ENCODE measurements at regions not wholly inside any gene's neighbourhood (a gene's known extent, or its start where the extent isn't known, plus 50 kb on each side); places are given as distances from the start of the nearest gene placed in this dataset.
"Not testable (repeated sequence)": the region's sequence is repeated elsewhere in the genome, so short reads cannot be mapped to it uniquely, and the experiment has no call there.

DNA sequence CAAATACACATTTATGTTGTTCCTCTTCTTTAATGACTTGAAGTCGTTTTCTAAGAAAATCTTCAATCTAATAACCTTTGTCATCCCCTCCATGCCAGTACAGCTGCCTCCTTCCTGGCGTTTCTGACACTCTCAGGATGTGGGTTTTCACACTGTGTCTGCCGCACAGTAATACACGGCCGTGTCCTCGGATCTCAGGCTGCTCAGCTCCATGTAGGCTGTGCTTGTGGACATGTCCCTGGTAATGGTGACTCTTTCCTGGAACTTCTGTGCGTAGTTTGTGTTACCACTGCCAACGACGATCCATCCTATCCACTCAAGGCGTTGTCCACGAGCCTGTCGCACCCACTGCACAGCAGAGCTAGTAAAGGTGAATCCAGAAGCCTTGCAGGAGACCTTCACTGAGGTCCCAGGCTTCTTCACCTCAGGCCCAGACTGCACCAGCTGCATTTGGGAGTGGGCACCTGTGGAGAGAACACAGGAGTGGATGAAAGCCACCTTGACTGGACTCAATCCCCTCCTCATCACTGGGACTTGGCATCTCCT is 1095.9 kb downstream of the TMEM121 start:
- Mint-ChIP-seq H3K4me1 (ENCODE audit: low read depth) (no peaks in the 10 kb centered on the region), H3K4me3 (ENCODE audit: low read depth) (no peak overlapping the region), H3K36me3 (ENCODE audit: insufficient read depth) (peaks cover 6% of the 10 kb centered on the region), H3K27ac (no peak overlapping the region), H3K27me3 (no peaks in the 10 kb centered on the region), H3K9me3 (ENCODE audit: low read depth) (peaks cover 68% of the 10 kb centered on the region)
- TF ChIP-seq CTCF (IDR thresholded peaks at IDR 0.05; ENCODE audit: unreplicated experiment) = no peak
- no peak for DNase-seq (ENCODE audit: low spot score, unreplicated experiment)

DNA sequence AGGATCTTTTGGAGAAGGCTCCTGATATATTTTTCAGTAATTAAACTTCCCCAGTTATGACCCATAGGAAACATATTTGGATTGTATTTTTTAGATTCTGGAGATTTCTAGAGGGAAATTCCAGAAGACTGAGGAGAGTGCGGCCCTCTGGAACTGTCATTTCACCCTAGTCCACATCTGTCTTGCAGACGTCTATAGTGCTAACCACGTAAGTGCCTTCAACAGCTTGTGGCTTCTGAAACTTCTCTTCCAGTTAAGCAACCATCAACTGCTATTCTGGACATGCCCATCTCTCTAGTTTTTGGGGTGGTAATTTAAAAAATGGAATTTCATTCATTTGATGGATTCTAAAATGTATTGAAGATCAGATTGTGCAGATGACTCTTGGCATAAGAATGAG is 1098.8 kb downstream of the TMEM121 start:
- H3K4me1 Mint-ChIP-seq (ENCODE audit: low read depth) = no peaks in the 10 kb centered on the region
- H3K9me3 Mint-ChIP-seq (ENCODE audit: low read depth) = peaks cover 66% of the 10 kb centered on the region
- no peak for TF ChIP-seq CTCF (IDR thresholded peaks at IDR 0.05; ENCODE audit: unreplicated experiment)
- no peak for DNase-seq (ENCODE audit: low spot score, unreplicated experiment)
- H3K36me3 Mint-ChIP-seq (ENCODE audit: insufficient read depth) = peaks cover 9% of the 10 kb centered on the region
- H3K27me3 Mint-ChIP-seq = no peaks in the 10 kb centered on the region
- H3K27ac Mint-ChIP-seq = no peak overlapping the region
- no peak overlapping the region for H3K4me3 Mint-ChIP-seq (ENCODE audit: low read depth)

DNA sequence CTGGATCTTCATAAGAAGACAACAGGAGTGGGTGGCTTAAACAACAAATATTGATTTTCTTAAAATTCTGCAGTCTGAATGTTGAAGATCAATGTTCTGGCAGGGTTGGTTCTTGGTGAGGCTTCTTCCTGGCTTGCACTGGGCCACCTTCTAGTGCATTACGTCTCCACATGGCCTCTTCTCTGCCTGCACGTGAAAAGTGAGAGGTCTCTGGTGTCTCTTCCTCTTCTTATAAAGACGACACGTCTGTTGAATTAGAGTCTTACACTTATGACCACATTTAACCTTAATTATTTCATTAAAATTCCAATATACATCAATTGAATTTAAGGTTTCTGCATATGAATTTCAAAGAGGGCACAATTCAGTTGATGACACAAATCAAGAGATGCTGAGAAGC is 1100.1 kb downstream of the TMEM121 start:
- not testable (repeated sequence) for H3K27ac Mint-ChIP-seq; H3K4me3 Mint-ChIP-seq (ENCODE audit: low read depth); DNase-seq (ENCODE audit: low spot score, unreplicated experiment); H3K4me1 Mint-ChIP-seq (ENCODE audit: low read depth); H3K36me3 Mint-ChIP-seq (ENCODE audit: insufficient read depth); H3K27me3 Mint-ChIP-seq
- peaks cover 61% of the 10 kb centered on the region for H3K9me3 Mint-ChIP-seq (ENCODE audit: low read depth)

GRCh38 chr14:106626942-106627588 is 1100.7 kb downstream of the TMEM121 start:
- DNase-seq (ENCODE audit: low spot score, unreplicated experiment) = not testable (repeated sequence)
- peaks cover 62% of the 10 kb centered on the region for H3K9me3 Mint-ChIP-seq (ENCODE audit: low read depth)

DNA sequence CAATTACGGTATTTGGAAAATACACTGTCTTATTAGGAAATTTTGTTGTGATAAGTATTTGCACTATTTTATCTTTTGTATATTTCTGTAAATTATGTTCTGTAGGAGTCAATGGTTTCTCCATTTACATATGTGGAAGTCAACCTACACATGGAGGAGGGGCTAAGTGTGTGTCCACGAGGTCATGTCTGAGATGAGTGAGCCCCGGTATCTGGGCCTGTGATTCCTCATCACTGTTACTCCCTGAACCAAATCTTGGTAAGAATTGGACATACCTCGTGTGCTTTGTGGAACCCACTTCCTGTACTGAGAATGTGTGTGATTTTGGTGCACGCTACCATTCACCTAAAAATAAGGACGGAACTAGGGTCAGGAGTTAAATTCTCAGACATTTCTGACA is 1105.5 kb downstream of the TMEM121 start:
- Mint-ChIP-seq H3K27me3 (no peaks in the 10 kb centered on the region), H3K9me3 (ENCODE audit: low read depth) (peaks cover 60% of the 10 kb centered on the region), H3K36me3 (ENCODE audit: insufficient read depth) (peaks cover 7% of the 10 kb centered on the region), H3K4me1 (ENCODE audit: low read depth) (no peaks in the 10 kb centered on the region), H3K4me3 (ENCODE audit: low read depth) (no peak overlapping the region), H3K27ac (no peak overlapping the region)
- no peak for DNase-seq (ENCODE audit: low spot score, unreplicated experiment)
- TF ChIP-seq CTCF (IDR thresholded peaks at IDR 0.05; ENCODE audit: unreplicated experiment) = no peak

More at GRCh38 chr14:106626942-106627588, 1100.7 kb downstream of the TMEM121 start:
- not testable (repeated sequence) for H3K27ac Mint-ChIP-seq; H3K4me3 Mint-ChIP-seq (ENCODE audit: low read depth); H3K36me3 Mint-ChIP-seq (ENCODE audit: insufficient read depth); H3K4me1 Mint-ChIP-seq (ENCODE audit: low read depth); H3K27me3 Mint-ChIP-seq

DNA sequence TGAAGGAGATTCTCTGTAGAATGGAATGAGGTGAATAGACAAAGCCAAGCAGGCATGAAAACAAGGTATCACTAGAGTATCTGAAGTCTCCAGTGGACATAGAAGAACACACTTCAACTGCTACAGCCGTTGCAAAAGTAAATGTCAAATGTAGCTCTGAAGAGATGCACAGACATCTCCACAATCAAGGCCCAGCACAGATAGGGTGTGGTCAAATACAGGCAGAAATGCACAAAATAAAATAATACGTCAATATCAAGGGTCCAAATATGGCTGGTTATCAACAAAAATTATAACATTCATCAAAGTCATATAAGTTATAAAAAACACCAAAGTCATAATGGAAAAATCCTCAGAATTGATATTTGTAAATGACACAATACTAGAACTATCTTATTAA is 1107.3 kb downstream of the TMEM121 start:
- no peak for DNase-seq (ENCODE audit: low spot score, unreplicated experiment)
- no peak for TF ChIP-seq CTCF (IDR thresholded peaks at IDR 0.05; ENCODE audit: unreplicated experiment)
- Mint-ChIP-seq H3K36me3 (ENCODE audit: insufficient read depth) (peaks cover 7% of the 10 kb centered on the region), H3K4me3 (ENCODE audit: low read depth) (no peak overlapping the region), H3K27ac (no peak overlapping the region), H3K4me1 (ENCODE audit: low read depth) (no peaks in the 10 kb centered on the region), H3K27me3 (no peaks in the 10 kb centered on the region), H3K9me3 (ENCODE audit: low read depth) (peaks cover 69% of the 10 kb centered on the region)

Measured in progenitor cell of endocrine pancreas (in vitro differentiated cells).